Neural cell (in vitro differentiated cells): ENCODE measurements at regions not wholly inside any gene's neighbourhood (a gene's known extent, or its start where the extent isn't known, plus 50 kb on each side); places are given as distances from the start of the nearest gene placed in this dataset.
A peak's percentile ranks its signal among the peaks of the same experiment; 100 is the strongest.

Experiments
- H2AFZ ChIP-seq: fragments of 200-600, 300-800 bp; sonication (generic), shearing (Covaris generic); 2 replicates; pipeline ENCODE4 v1.6.0; 2014; ENCODE audit warnings: low read depth, mild to moderate bottlenecking, antibody characterized with exemption, low read length, moderate library complexity
- H3F3A ChIP-seq: fragments of 200-600 bp; shearing (Covaris generic); 2 replicates; pipeline ENCODE4 v1.6.1; 2016; ENCODE audit warnings: mild to moderate bottlenecking, moderate library complexity, mixed read lengths, antibody characterized with exemption, low read length; ENCODE audit not compliant: insufficient read depth, poor library complexity, severe bottlenecking
- H3K27ac ChIP-seq: fragments of 200-600, 300-800 bp; sonication (generic), shearing (Covaris generic); 2 replicates; pipeline ENCODE4 v1.5.1; 2014; ENCODE audit warnings: mild to moderate bottlenecking, low read length, moderate library complexity
- H3K27me3 ChIP-seq: fragments of 300-800, 200-600 bp; sonication (generic), shearing (Covaris generic); 2 replicates; pipeline ENCODE4 v1.6.0; 2014; ENCODE audit warnings: mild to moderate bottlenecking, low read depth, low read length, moderate library complexity; ENCODE audit not compliant: insufficient read depth
- H3K36me3 ChIP-seq: fragments of 300-800, 200-600 bp; sonication (generic), shearing (Covaris generic); 2 replicates; pipeline ENCODE4 v1.5.1; 2014; ENCODE audit warnings: mild to moderate bottlenecking, antibody characterized with exemption, low read length, moderate library complexity; ENCODE audit not compliant: insufficient read depth
- H3K4me2 ChIP-seq: fragments of 300-800, 200-600 bp; sonication (generic), shearing (Covaris generic); 2 replicates; pipeline ENCODE4 v1.6.0; 2014; ENCODE audit warnings: mild to moderate bottlenecking, low read length
- H3K4me3 ChIP-seq: fragments of 300-800, 200-600 bp; sonication (generic), shearing (Covaris generic); 2 replicates; pipeline ENCODE4 v1.5.1; 2014; ENCODE audit warnings: mild to moderate bottlenecking, low read length, moderate library complexity
- H3K79me2 ChIP-seq: fragments of 200-600 bp; shearing (Covaris generic); replicated peaks from 2 replicates; pipeline ENCODE4 v1.6.0; 2014; ENCODE audit warnings: mild to moderate bottlenecking, low read length, moderate library complexity; ENCODE audit not compliant: insufficient read depth
- H3K9ac ChIP-seq: fragments of 300-800, 200-600 bp; sonication (generic), shearing (Covaris generic); 2 replicates; pipeline ENCODE4 v1.6.1; 2016; ENCODE audit warnings: mild to moderate bottlenecking, low read length, mixed read lengths
- H3K9me2 ChIP-seq: fragments of 200-600 bp; shearing (Covaris generic); 2 replicates; pipeline ENCODE4 v1.6.1; 2016; ENCODE audit warnings: mild to moderate bottlenecking, low read length, mixed read lengths; ENCODE audit not compliant: insufficient read depth
- H3K9me3 ChIP-seq: fragments of 200-600, 300-800 bp; sonication (generic), shearing (Covaris generic); 2 replicates; pipeline ENCODE4 v1.6.1; 2016; ENCODE audit warnings: mild to moderate bottlenecking, mixed run types, low read length, moderate library complexity, mixed read lengths
- H4K20me1 ChIP-seq: fragments of 200-600 bp; shearing (Covaris generic); 2 replicates; pipeline ENCODE4 v1.6.1; 2016; ENCODE audit warnings: mild to moderate bottlenecking, mixed run types; ENCODE audit not compliant: insufficient read depth
- EP300 ChIP-seq: fragments of 450-650 bp; conservative IDR thresholded peaks from 2 replicates; pipeline ENCODE4 v1.6.1; 2014; ENCODE audit warnings: antibody characterized with exemption, mild to moderate bottlenecking, moderate library complexity; ENCODE audit not compliant: poor library complexity, severe bottlenecking
- EZH2 ChIP-seq: fragments of 200-600, 300-800 bp; shearing (Covaris generic), sonication (generic); IDR thresholded peaks from 2 replicates; pipeline ENCODE4 v1.6.1; 2014; ENCODE audit warnings: antibody characterized with exemption, low read length, borderline replicate concordance, mild to moderate bottlenecking; ENCODE audit not compliant: insufficient read depth, poor library complexity, severe bottlenecking
- MXI1 ChIP-seq: fragments of 450-650 bp; conservative IDR thresholded peaks from 2 replicates; pipeline ENCODE4 v1.6.1; 2014; ENCODE audit warnings: antibody characterized with exemption, mild to moderate bottlenecking; ENCODE audit not compliant: poor library complexity, severe bottlenecking
- POLR2AphosphoS5 ChIP-seq: IDR thresholded peaks from 2 replicates; pipeline ENCODE4 v1.6.1; 2012
- RAD21 ChIP-seq: fragments of 450-650 bp; conservative IDR thresholded peaks from 2 replicates; pipeline ENCODE4 v1.6.1; 2014; ENCODE audit warnings: antibody characterized with exemption, mild to moderate bottlenecking, moderate library complexity
- SMC3 ChIP-seq: fragments of 450-650 bp; conservative IDR thresholded peaks from 2 replicates; pipeline ENCODE4 v1.6.1; 2014; ENCODE audit warnings: antibody characterized with exemption, mild to moderate bottlenecking, moderate library complexity; ENCODE audit not compliant: poor library complexity
- TAF1 ChIP-seq: IDR thresholded peaks from 2 replicates; pipeline ENCODE4 v1.6.1; 2012; ENCODE audit warnings: low read depth
- TF ChIP-seq, protein P1 (sequence below): fragments of 450-650 bp; IDR thresholded peaks from 2 replicates; pipeline ENCODE4 v1.5.1; 2014; ENCODE audit warnings: antibody characterized with exemption, mild to moderate bottlenecking, moderate library complexity; ENCODE audit not compliant: poor library complexity, severe bottlenecking
- TF ChIP-seq, protein P2 (sequence below): IDR thresholded peaks from 2 replicates; pipeline ENCODE4 v1.6.1; 2012; ENCODE audit warnings: borderline replicate concordance

DNA sequence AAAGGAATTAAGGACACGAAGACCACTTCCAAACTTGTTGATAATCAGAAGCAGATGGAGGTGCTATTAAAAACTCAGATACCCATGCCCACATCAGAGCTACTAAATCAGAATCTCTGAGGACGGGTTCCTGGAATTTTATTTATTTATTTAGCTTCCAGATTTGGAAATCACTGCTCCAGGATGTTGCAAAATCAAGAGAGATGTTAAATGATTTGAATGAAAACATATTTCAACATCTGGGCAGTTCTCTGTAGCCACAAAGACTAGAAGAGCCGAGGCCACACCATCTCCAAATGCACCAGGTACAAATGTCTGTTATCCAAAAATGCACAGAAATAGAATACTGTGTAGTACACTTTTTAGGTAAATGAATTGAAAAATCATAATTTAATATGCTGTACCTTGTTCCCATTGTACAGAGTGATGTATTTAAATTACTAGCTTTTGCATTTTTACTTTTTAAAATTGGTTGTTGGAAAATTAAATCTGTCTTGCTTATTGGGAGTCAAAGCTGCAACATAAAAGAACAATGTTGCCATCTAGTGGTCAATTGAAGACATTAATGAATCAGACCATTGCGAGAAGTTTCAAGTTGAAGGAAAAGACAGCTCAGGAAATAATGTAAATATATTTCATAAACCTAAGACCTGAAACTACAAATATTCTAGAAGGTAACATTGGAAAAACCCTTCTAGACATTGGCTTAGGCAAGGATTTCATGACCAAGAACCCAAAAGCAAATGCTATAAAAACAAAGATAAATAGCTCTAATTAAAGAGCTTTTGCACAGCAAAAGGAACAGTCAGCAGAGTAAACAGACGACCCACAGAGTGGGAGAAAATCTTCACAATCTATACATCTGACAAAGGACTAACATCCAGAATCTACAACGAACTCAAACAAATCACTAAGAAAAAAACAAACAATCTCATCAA lies 151.3 kb upstream of the TTC29 start:
- Histone ChIP-seq H3K27me3 (no peaks in the 10 kb centered on the region), H3K9me2 (no peaks in the 10 kb centered on the region), H3K79me2 (no peaks in the 10 kb centered on the region), H3K9me3 (no peaks in the 10 kb centered on the region), H4K20me1 (no peaks in the 10 kb centered on the region), H3K36me3 (no peaks in the 10 kb centered on the region), H3K9ac (no peak overlapping the region), H3K27ac (no peak overlapping the region), H3K4me2 (no peak overlapping the region), H2AFZ (no peak overlapping the region), H3K4me3 (no peak overlapping the region), H3F3A (no peaks in the 10 kb centered on the region)
- TF ChIP-seq EZH2: no peak
- TF ChIP-seq, protein P1, sequence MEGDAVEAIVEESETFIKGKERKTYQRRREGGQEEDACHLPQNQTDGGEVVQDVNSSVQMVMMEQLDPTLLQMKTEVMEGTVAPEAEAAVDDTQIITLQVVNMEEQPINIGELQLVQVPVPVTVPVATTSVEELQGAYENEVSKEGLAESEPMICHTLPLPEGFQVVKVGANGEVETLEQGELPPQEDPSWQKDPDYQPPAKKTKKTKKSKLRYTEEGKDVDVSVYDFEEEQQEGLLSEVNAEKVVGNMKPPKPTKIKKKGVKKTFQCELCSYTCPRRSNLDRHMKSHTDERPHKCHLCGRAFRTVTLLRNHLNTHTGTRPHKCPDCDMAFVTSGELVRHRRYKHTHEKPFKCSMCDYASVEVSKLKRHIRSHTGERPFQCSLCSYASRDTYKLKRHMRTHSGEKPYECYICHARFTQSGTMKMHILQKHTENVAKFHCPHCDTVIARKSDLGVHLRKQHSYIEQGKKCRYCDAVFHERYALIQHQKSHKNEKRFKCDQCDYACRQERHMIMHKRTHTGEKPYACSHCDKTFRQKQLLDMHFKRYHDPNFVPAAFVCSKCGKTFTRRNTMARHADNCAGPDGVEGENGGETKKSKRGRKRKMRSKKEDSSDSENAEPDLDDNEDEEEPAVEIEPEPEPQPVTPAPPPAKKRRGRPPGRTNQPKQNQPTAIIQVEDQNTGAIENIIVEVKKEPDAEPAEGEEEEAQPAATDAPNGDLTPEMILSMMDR: peak; percentile 85
- no peak for TF ChIP-seq TAF1
- no peak for TF ChIP-seq POLR2AphosphoS5
- TF ChIP-seq RAD21: peak; percentile 91
- peak; percentile 86 for TF ChIP-seq SMC3
- no peak for TF ChIP-seq MXI1
- TF ChIP-seq, protein P2, sequence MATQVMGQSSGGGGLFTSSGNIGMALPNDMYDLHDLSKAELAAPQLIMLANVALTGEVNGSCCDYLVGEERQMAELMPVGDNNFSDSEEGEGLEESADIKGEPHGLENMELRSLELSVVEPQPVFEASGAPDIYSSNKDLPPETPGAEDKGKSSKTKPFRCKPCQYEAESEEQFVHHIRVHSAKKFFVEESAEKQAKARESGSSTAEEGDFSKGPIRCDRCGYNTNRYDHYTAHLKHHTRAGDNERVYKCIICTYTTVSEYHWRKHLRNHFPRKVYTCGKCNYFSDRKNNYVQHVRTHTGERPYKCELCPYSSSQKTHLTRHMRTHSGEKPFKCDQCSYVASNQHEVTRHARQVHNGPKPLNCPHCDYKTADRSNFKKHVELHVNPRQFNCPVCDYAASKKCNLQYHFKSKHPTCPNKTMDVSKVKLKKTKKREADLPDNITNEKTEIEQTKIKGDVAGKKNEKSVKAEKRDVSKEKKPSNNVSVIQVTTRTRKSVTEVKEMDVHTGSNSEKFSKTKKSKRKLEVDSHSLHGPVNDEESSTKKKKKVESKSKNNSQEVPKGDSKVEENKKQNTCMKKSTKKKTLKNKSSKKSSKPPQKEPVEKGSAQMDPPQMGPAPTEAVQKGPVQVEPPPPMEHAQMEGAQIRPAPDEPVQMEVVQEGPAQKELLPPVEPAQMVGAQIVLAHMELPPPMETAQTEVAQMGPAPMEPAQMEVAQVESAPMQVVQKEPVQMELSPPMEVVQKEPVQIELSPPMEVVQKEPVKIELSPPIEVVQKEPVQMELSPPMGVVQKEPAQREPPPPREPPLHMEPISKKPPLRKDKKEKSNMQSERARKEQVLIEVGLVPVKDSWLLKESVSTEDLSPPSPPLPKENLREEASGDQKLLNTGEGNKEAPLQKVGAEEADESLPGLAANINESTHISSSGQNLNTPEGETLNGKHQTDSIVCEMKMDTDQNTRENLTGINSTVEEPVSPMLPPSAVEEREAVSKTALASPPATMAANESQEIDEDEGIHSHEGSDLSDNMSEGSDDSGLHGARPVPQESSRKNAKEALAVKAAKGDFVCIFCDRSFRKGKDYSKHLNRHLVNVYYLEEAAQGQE: no peak
- no peak for TF ChIP-seq EP300

DNA sequence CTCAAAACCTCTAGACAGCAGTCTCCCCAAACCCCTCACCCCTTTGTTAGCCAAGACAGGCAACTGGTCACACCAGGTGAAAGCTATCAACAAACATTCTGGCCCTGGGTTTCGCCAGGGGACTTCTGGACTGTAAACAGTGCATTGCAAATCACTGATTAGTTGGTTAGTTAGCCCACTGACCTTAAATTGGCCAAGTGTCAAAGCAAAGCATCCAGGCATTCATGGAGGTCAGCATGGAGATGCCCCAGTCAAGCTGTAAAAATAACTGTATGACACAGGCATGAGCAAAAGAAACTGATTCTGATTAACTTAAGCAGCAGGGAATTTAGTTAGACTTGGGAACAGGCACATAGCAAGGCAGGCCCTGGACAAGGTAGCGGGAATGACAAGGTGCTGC lies 156.0 kb upstream of the TTC29 start:
- Histone ChIP-seq H3K9me2 (no peaks in the 10 kb centered on the region), H3F3A (no peaks in the 10 kb centered on the region), H4K20me1 (no peaks in the 10 kb centered on the region), H3K27ac (no peak overlapping the region), H3K4me2 (no peak overlapping the region), H3K79me2 (no peaks in the 10 kb centered on the region), H3K4me3 (no peak overlapping the region), H2AFZ (no peak overlapping the region), H3K9me3 (no peaks in the 10 kb centered on the region), H3K36me3 (no peaks in the 10 kb centered on the region), H3K9ac (no peak overlapping the region), H3K27me3 (no peaks in the 10 kb centered on the region)
- TF ChIP-seq EZH2 (no peak), SMC3 (no peak), EP300 (no peak), POLR2AphosphoS5 (no peak), MXI1 (no peak), RAD21 (no peak), TAF1 (no peak)
- TF ChIP-seq, protein P1: no peak
- TF ChIP-seq, protein P2: no peak
